ENCODE measurements at regions not wholly inside any gene's neighbourhood (a gene's known extent, or its start where the extent isn't known, plus 50 kb on each side); places are given as distances from the start of the nearest gene placed in this dataset.

DNA sequence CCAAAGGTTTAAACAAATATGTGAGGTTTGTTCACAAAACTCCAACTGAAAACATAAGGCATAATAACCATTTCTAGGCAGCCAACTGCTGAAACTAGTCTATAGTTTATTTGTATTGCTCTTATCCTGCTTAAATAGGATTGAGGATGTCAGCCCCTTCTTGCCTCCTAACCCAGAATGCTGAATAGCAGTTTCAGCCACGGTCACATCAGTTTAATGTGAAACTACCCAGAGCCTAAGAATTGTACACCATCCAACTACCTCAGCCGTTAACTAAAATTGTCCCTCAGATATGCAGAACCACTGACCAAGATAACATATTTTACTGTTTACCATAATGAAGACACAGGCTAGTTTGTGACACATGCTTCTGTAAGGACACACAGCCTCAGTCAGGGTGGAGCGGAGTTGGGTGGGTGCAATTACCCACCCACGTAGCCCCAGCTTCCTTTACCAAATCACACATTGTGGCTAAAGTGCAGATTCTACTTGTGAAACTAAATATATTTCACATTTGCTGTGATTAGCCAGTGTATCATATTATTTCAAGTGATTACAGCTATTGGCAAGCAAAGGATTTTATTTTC, 259.9 kb downstream of the EFNB2 start:
- TF ChIP-seq EZH2 (IDR thresholded peaks at IDR 0.05; ENCODE audit: insufficient read depth, poor library complexity, severe bottlenecking): no peak
- no peak for TF ChIP-seq EZH2phosphoT487 (IDR thresholded peaks at IDR 0.05; ENCODE audit: insufficient read depth, low read depth)
